Left kidney (tissue), 1 donor: ENCODE measurements at regions not wholly inside any gene's neighbourhood (a gene's known extent, or its start where the extent isn't known, plus 50 kb on each side); places are given as distances from the start of the nearest gene placed in this dataset.

ENCODE experiments used
- DNase-seq: peaks from one replicate; pipeline ENCODE4 v3.0.0-alpha.2; 2013

DNA sequence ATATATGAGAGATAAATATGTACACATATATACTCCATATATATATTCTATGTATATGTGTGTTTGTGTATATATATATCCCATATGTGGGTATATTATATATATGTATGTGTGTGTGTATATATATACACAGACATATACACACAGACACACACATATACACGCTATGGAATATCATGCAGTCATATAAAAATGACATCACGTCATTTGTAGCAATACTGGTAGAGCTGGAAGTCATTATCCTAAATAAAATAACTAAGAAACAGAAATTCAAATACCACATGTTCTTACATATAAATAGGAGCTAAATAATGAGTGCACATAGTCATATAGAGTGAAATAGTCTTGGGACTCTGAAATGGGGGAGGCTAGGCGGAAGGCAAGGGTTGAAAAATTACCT, 1000.2 kb downstream of the LRFN5 start:
- no peak for DNase-seq

GRCh38 chr14:42602336-42602845, 995.7 kb downstream of the LRFN5 start:
- DNase-seq: no peak

DNA sequence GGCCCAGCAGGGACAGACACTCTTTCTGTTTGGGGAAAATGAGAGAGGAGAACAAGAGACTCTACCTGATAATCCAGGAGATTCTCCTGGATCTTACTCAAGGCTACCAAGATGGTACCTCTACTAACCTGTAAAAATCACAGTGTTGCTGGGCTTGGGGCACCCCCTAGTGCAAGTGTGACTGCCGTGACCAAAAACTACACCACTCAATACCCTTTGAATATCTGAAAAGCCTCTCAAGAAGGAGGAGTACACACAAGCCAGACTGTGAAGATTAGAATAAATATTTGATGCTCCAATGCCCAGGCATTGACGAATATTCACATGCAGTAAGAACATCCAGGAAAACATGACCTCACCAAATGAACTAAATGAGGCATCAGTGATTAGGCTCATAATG, 965.4 kb downstream of the LRFN5 start:
- DNase-seq: no peak

GRCh38 chr14:42569227-42569626, 962.6 kb downstream of the LRFN5 start:
- no peak for DNase-seq

GRCh38 chr14:42565556-42565955, 958.9 kb downstream of the LRFN5 start:
- no peak for DNase-seq

DNA sequence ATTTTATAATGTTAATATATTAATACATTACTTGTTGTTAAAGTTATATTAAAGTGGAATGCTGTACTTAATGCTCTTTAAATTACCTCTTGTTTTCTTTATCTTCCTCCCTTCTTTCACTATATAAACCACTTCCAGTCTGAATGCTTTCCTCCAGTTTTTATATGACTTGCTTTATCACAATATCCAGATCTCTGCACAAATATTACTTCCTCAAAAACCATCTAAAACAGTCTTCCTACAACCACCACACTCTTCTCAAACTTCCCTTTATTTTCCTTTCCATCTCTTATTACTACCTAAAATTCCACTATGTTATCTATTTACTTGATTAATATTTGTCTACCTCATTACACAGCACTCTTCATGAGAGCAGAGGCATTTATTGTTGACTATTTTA, 956.6 kb downstream of the LRFN5 start:
- no peak for DNase-seq

GRCh38 chr14:42556551-42556950, 949.9 kb downstream of the LRFN5 start:
- DNase-seq: no peak

GRCh38 chr14:42555365-42555764, 948.7 kb downstream of the LRFN5 start:
- no peak for DNase-seq

DNA sequence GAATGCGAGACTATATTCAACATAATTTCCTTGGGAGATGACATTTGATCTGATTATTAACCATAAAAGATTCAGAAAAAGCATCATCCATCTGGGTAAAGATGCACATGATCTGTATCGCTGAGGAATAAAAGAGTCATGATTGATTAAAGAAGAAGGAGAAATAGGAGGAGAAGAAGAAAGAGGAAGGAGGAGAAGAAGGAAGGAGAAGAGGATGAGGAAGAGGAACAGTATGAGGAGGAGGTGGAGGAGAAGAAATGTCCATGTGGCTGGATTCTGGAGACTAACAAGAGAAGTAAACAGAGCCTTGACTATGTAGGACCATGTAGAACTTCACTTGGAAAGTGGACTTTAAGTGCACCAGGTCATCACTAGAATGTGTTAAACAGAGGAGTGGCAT, 947.4 kb downstream of the LRFN5 start:
- no peak for DNase-seq

DNA sequence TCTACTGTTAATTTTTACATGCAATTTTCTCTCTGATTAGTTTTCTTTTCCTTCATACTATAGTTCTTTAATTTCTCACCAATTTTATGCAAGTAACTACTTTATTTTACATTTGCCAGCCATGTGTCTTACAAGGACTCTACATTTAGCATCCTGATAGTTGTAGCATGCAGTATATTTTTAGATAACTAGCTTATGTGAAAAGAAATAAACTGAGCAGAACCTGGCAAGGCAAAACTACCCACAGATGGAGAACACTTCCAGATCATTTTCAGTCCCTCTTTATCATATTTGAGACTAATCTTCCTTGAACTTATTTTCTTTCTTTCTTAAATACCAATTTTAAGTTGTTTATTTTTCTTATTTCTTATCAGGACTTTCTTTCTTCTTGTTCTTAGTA, 943.6 kb downstream of the LRFN5 start:
- DNase-seq: no peak

- no peak for DNase-seq
Observed at GRCh38 chr14:42548349-42548748, 941.7 kb downstream of the LRFN5 start.

GRCh38 chr14:42545636-42546035, 939.0 kb downstream of the LRFN5 start:
- DNase-seq: no peak

DNA sequence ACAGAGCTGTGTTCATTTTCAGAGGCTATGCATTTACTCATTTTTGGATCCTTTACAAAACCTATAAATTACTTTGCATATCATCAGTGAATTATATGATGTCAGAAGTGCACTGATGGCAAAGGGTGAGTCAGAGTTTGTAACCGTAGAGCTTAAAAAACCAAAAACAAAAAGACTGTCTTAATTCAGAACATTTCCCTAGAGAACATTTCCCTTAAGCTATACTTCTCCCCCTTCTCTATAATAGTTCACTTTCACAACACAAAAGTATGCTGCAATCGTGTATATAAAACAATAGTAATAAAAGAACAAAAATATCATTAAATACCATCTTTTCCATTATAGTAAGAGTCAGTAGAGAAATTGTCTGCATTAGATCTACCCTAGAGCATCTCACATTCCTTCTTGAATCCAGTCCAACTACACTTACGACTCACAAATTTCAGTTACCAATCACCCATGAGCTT, 934.9 kb downstream of the LRFN5 start:
- no peak for DNase-seq

GRCh38 chr14:42535397-42535796, 928.7 kb downstream of the LRFN5 start:
- no peak for DNase-seq

DNA sequence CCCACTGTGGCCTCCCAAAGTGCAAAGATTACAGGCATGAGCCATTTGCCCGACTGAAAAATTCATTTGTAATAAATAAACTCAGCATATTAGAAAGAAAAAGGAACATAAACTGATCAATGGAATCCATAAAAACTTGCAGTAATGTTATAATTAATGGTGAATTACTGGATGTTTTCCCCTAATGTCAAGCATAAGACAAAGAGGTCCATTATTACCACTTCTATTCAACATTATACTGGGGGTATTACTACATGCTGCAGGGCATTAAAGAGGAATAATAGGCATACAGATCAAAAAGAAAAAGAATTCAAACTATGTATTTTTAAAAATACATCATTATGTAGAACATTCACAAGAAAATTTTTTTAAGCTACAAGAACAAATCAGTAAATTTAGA, 926.8 kb downstream of the LRFN5 start:
- DNase-seq: no peak

- DNase-seq: no peak
Observed at GRCh38 chr14:42532194-42532593, 925.5 kb downstream of the LRFN5 start.

GRCh38 chr14:42527141-42527540, 920.5 kb downstream of the LRFN5 start:
- DNase-seq: no peak

GRCh38 chr14:42523666-42524065, 917.0 kb downstream of the LRFN5 start:
- DNase-seq: no peak

GRCh38 chr14:42517806-42518500, 911.3 kb downstream of the LRFN5 start:
- no peak for DNase-seq

- DNase-seq: no peak
Observed at GRCh38 chr14:42513837-42514236, 907.2 kb downstream of the LRFN5 start.

DNA sequence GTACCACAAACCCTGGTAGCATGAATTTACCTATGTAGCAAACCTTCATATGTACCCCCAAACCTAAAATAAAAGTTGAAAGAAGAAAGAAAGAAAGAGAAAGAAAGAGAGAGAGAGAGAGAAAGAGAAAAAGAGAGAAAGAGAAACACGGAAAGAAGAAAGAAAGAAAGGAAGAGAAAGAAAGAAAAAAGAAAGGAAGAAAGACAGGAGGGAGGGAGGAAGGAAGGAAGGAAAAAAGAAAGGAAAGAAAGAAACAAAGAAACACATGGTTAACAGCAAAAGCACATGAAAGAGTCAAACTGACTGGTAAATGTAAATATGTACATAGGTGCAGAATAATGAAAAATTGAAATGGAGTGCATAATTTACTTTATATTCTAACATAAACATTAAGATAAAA, 903.4 kb downstream of the LRFN5 start:
- DNase-seq: no peak

DNA sequence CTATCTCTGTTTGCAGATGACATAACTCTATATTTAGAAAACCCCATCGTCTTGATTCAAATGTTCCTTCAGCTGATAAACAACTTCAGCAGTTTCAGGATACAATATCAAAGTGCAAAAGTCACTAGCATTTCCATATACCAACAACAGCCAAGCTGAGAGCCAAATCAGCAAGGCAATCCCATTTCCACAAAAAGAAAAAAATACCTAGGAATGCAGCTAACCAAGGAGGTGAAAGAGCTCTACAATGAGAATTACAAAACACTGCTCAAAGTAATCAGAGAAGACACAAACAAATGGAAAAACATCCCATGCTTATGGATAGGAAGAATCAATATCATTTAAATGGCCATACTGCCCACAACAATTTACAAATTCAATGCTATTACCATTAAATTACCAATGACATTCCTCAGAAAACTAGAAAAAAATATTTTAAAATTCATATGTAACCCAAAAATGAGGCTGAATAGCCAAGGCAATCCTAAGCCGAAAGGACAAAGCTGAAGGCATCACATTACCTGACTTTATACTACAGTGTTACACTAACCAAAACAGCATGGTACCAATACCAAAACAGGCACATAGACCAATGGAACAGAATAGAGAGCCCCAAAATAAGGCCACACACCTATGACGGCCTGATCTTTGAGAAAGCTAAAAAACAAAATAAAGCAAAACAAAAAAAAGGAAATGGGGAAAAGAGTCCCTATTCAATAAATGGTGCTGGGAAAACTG, 901.7 kb downstream of the LRFN5 start:
- no peak for DNase-seq

- no peak for DNase-seq
Observed at GRCh38 chr14:42504433-42504832, 897.8 kb downstream of the LRFN5 start.

- no peak for DNase-seq
Observed at GRCh38 chr14:42499137-42499536, 892.5 kb downstream of the LRFN5 start.
